Trophoblast cell (in vitro differentiated cells and primary cell): ENCODE measurements at regions not wholly inside any gene's neighbourhood (a gene's known extent, or its start where the extent isn't known, plus 50 kb on each side); places are given as distances from the start of the nearest gene placed in this dataset.

Experiments
- DNase-seq, 2 donors: peaks; one replicate each; pipeline ENCODE4 v3.0.0-alpha.2; 2016
- H2AFZ ChIP-seq: 2 replicates; pipeline ENCODE4 v1.6.1; 2013; ENCODE audit warnings: low read length, moderate library complexity, mild to moderate bottlenecking; ENCODE audit not compliant: insufficient read depth, poor library complexity
- H2AK5ac ChIP-seq: 2 replicates; pipeline ENCODE4 v1.6.1; 2013; ENCODE audit warnings: mild to moderate bottlenecking, low read length
- H2BK120ac ChIP-seq: 2 replicates; pipeline ENCODE4 v1.6.1; 2013; ENCODE audit warnings: low read length, mild to moderate bottlenecking, moderate library complexity; ENCODE audit not compliant: insufficient read depth, poor library complexity
- H2BK12ac ChIP-seq: 2 replicates; pipeline ENCODE4 v1.6.1; 2013; ENCODE audit warnings: mild to moderate bottlenecking, low read length, moderate library complexity
- H2BK5ac ChIP-seq: 2 replicates; pipeline ENCODE4 v1.6.1; 2013; ENCODE audit warnings: low read length, low read depth, moderate library complexity, mild to moderate bottlenecking; ENCODE audit not compliant: poor library complexity
- H3K14ac ChIP-seq: 2 replicates; pipeline ENCODE4 v1.6.1; 2013; ENCODE audit warnings: mild to moderate bottlenecking, low read length
- H3K18ac ChIP-seq: 2 replicates; pipeline ENCODE4 v1.6.1; 2013; ENCODE audit warnings: mild to moderate bottlenecking, low read length
- H3K23ac ChIP-seq: 2 replicates; pipeline ENCODE4 v1.6.1; 2013; ENCODE audit warnings: low read length
- H3K27ac ChIP-seq: 2 replicates; pipeline ENCODE4 v1.5.1; 2013; ENCODE audit warnings: low read depth, mild to moderate bottlenecking, inconsistent platforms, low read length, moderate library complexity
- H3K27me3 ChIP-seq: 2 replicates; pipeline ENCODE4 v1.6.1; 2013; ENCODE audit warnings: inconsistent platforms, mild to moderate bottlenecking, low read length, moderate library complexity; ENCODE audit not compliant: insufficient read depth
- H3K36me3 ChIP-seq, 2 experiments: 1 replicate in 1 of 2; 2 replicates in 1 of 2; pipeline ENCODE4 v1.6.1; 2013; ENCODE audit warnings: low read length in 2 of 2, mild to moderate bottlenecking in 2 of 2, moderate library complexity in 1 of 2; ENCODE audit not compliant: insufficient read depth in 2 of 2, control insufficient read depth in 1 of 2
- H3K4ac ChIP-seq: 2 replicates; pipeline ENCODE4 v1.6.1; 2013; ENCODE audit warnings: low read depth, mild to moderate bottlenecking, low read length, moderate library complexity
- H3K4me1 ChIP-seq, 2 experiments: 1 replicate in 1 of 2; 2 replicates in 1 of 2; pipeline ENCODE4 v1.6.1; 2013; ENCODE audit warnings: low read length in 2 of 2, mild to moderate bottlenecking in 2 of 2, moderate library complexity in 1 of 2; ENCODE audit not compliant: insufficient read depth in 2 of 2, control insufficient read depth in 1 of 2
- H3K4me2 ChIP-seq: 2 replicates; pipeline ENCODE4 v1.6.1; 2013; ENCODE audit warnings: inconsistent platforms, mild to moderate bottlenecking, low read length, moderate library complexity
- H3K4me3 ChIP-seq: 2 replicates; pipeline ENCODE4 v1.5.1; 2013; ENCODE audit warnings: mild to moderate bottlenecking, low read depth, low read length, inconsistent platforms
- H3K79me1 ChIP-seq: one replicate; pipeline ENCODE4 v1.6.1; 2013; ENCODE audit warnings: low read length
- H3K79me2 ChIP-seq: 2 replicates; pipeline ENCODE4 v1.6.1; 2013; ENCODE audit warnings: low read length, mild to moderate bottlenecking; ENCODE audit not compliant: control insufficient read depth, insufficient read depth, poor library complexity
- H3K9ac ChIP-seq: 2 replicates; pipeline ENCODE4 v1.6.1; 2013; ENCODE audit warnings: mild to moderate bottlenecking, low read length
- H3K9me3 ChIP-seq: 2 replicates; pipeline ENCODE4 v1.6.1; 2013; ENCODE audit warnings: low read depth, mild to moderate bottlenecking, control low read depth, inconsistent platforms, low read length; ENCODE audit not compliant: insufficient read depth
- H4K12ac ChIP-seq: 2 replicates; pipeline ENCODE4 v1.6.1; 2013; ENCODE audit warnings: low read depth, mild to moderate bottlenecking, low read length, moderate library complexity
- H4K8ac ChIP-seq: 2 replicates; pipeline ENCODE4 v1.6.1; 2013; ENCODE audit warnings: low read depth, mild to moderate bottlenecking, low read length, moderate library complexity
- H4K91ac ChIP-seq: one replicate; pipeline ENCODE4 v1.6.1; 2013; ENCODE audit warnings: low read depth, mild to moderate bottlenecking, low read length, moderate library complexity
- WGBS: extraction: QIAGEN DNeasy Blood & Tissue Kit; methylation state at CpG from one replicate; pipeline ENCODE4 v1.1.7; 2013; ENCODE audit warnings: missing lambda C conversion rate; ENCODE audit not compliant: insufficient read length, insufficient coverage; ENCODE audit errors: extremely low coverage; 5-methylcytosine and 5-hydroxymethylcytosine counted together

GRCh38 chr10:130761788-130762301 lies 549.7 kb downstream of the TCERG1L start:
- Histone ChIP-seq H3K79me2 (no peaks in the 10 kb centered on the region), H3K79me1 (no peaks in the 10 kb centered on the region), H3K27ac (no peak overlapping the region), H4K91ac (no peak overlapping the region), H2AK5ac (no peak overlapping the region), H2BK120ac (no peak overlapping the region), H4K12ac (no peak overlapping the region), H2BK5ac (no peak overlapping the region), H3K14ac (no peak overlapping the region), H2AFZ (no peak overlapping the region), H3K4ac (no peak overlapping the region), H3K36me3 (no peaks in the 10 kb centered on the region), H2BK12ac (no peak overlapping the region), H3K27me3 (no peaks in the 10 kb centered on the region), H4K8ac (no peak overlapping the region), H3K4me1 (no peaks in the 10 kb centered on the region), H3K23ac (no peak overlapping the region), H3K18ac (no peak overlapping the region), H3K4me3 (no peak overlapping the region), H3K4me2 (no peak overlapping the region), H3K9ac (no peak overlapping the region), H3K9me3 (peaks cover 5% of the 10 kb centered on the region)
- no CpG with 5 or more reads among the region's 13 CpGs for WGBS
- DNase-seq, result no peak

- DNase-seq, result no peak
- WGBS, result no CpG with 5 or more reads among the region's 6 CpGs
- no peak overlapping the region for H2BK5ac ChIP-seq
Measured at GRCh38 chr10:130762491-130762890, 549.0 kb downstream of the TCERG1L start.

GRCh38 chr10:130763071-130763470 lies 548.5 kb downstream of the TCERG1L start:
- Histone ChIP-seq H3K9me3 (peaks cover 16% of the 10 kb centered on the region), H3K27ac (no peak overlapping the region), H3K79me1 (no peaks in the 10 kb centered on the region), H4K8ac (no peak overlapping the region), H3K4me2 (no peak overlapping the region), H4K91ac (no peak overlapping the region), H3K4me1 (no peaks in the 10 kb centered on the region), H3K23ac (no peak overlapping the region), H3K4ac (no peak overlapping the region), H3K18ac (no peak overlapping the region), H3K36me3 (no peaks in the 10 kb centered on the region), H2AFZ (no peak overlapping the region), H2BK120ac (no peak overlapping the region), H3K27me3 (no peaks in the 10 kb centered on the region), H3K4me3 (no peak overlapping the region), H2BK5ac (no peak overlapping the region), H2BK12ac (no peak overlapping the region), H2AK5ac (no peak overlapping the region), H3K9ac (no peak overlapping the region), H3K14ac (no peak overlapping the region), H3K79me2 (no peaks in the 10 kb centered on the region), H4K12ac (no peak overlapping the region)
- WGBS, result no CpG with 5 or more reads among the region's 6 CpGs
- DNase-seq, result no peak

More at GRCh38 chr10:130762491-130762890, 549.0 kb downstream of the TCERG1L start:
- Histone ChIP-seq H3K9me3 (peaks cover 11% of the 10 kb centered on the region), H2BK12ac (no peak overlapping the region), H3K27me3 (no peaks in the 10 kb centered on the region), H2AFZ (no peak overlapping the region), H2BK120ac (no peak overlapping the region), H3K27ac (no peak overlapping the region), H3K79me2 (no peaks in the 10 kb centered on the region), H4K12ac (no peak overlapping the region), H4K8ac (no peak overlapping the region), H3K9ac (no peak overlapping the region), H3K4me1 (no peaks in the 10 kb centered on the region), H3K23ac (no peak overlapping the region), H3K4me3 (no peak overlapping the region), H3K36me3 (no peaks in the 10 kb centered on the region), H4K91ac (no peak overlapping the region), H2AK5ac (no peak overlapping the region), H3K4me2 (no peak overlapping the region), H3K79me1 (no peaks in the 10 kb centered on the region), H3K14ac (no peak overlapping the region), H3K4ac (no peak overlapping the region), H3K18ac (no peak overlapping the region)

GRCh38 chr10:130763491-130763890 lies 548.0 kb downstream of the TCERG1L start:
- Histone ChIP-seq H3K14ac (no peak overlapping the region), H2BK12ac (no peak overlapping the region), H4K8ac (no peak overlapping the region), H4K91ac (no peak overlapping the region), H3K36me3 (no peaks in the 10 kb centered on the region), H3K79me1 (no peaks in the 10 kb centered on the region), H3K23ac (no peak overlapping the region), H3K79me2 (no peaks in the 10 kb centered on the region), H3K27me3 (no peaks in the 10 kb centered on the region), H4K12ac (no peak overlapping the region), H2BK5ac (no peak overlapping the region), H2AK5ac (no peak overlapping the region), H3K4me3 (no peak overlapping the region), H2AFZ (no peak overlapping the region), H3K4me2 (no peak overlapping the region), H3K9ac (no peak overlapping the region), H3K4ac (no peak overlapping the region), H2BK120ac (no peak overlapping the region), H3K27ac (no peak overlapping the region), H3K4me1 (no peaks in the 10 kb centered on the region), H3K9me3 (peaks cover 16% of the 10 kb centered on the region), H3K18ac (no peak overlapping the region)
- no CpG with 5 or more reads among the region's 4 CpGs for WGBS
- no peak for DNase-seq
